ENCODE measurements at regions not wholly inside any gene's neighbourhood (a gene's known extent, or its start where the extent isn't known, plus 50 kb on each side); places are given as distances from the start of the nearest gene placed in this dataset.

GRCh38 chr3:20334842-20335241 lies 148.8 kb upstream of the SGO1 start:
- Histone ChIP-seq H3K9me3 (no peaks in the 10 kb centered on the region), H3K4me3 (ENCODE audit: low read depth, low read length) (no peak overlapping the region), H3K27me3 (replicated peaks; ENCODE audit: control insufficient read depth, insufficient read depth, low read length) (no peaks in the 10 kb centered on the region), H3K36me3 (ENCODE audit: control insufficient read depth, insufficient read depth, low read length) (no peaks in the 10 kb centered on the region), H3K4me1 (peaks cover 11% of the 10 kb centered on the region)
- no peak for DNase-seq
- no peak overlapping the region for H3K27ac Mint-ChIP-seq (ENCODE audit: unreplicated experiment)
- H3K9me3 Mint-ChIP-seq (ENCODE audit: unreplicated experiment), result no peaks in the 10 kb centered on the region
- ChIA-PET POLR2A (no interaction called here), CTCF (no interaction called here)
- intact Hi-C loops (cut with micrococcal nuclease; ENCODE audit: unreplicated experiment), result no loop called here
- no peaks in the 10 kb centered on the region for H3K4me1 Mint-ChIP-seq (ENCODE audit: low read depth, unreplicated experiment)
- H3K36me3 Mint-ChIP-seq (ENCODE audit: insufficient read depth, unreplicated experiment), result no peaks in the 10 kb centered on the region
- TF ChIP-seq CTCF (IDR thresholded peaks at IDR 0.05; ENCODE audit: insufficient read depth in 1 of 2, low read depth in 1 of 2, low read length in 1 of 2, severe bottlenecking in 1 of 2, unreplicated experiment in 1 of 2), result no peak
- H3K27me3 Mint-ChIP-seq (ENCODE audit: insufficient read depth, unreplicated experiment), result no peaks in the 10 kb centered on the region
- no TSS peak for BruUV-seq (replicated peaks)
- no peak overlapping the region for H3K4me3 Mint-ChIP-seq (ENCODE audit: unreplicated experiment)

GRCh38 chr3:20327889-20328288 lies 141.9 kb upstream of the SGO1 start:
- peaks cover 10% of the 10 kb centered on the region for H3K36me3 Mint-ChIP-seq (ENCODE audit: insufficient read depth, unreplicated experiment)
- peaks cover 8% of the 10 kb centered on the region for H3K9me3 Mint-ChIP-seq (ENCODE audit: unreplicated experiment)
- H3K27ac Mint-ChIP-seq (ENCODE audit: unreplicated experiment), result no peak overlapping the region

GRCh38 chr3:20326541-20326940 lies 140.5 kb upstream of the SGO1 start:
- no peak for DNase-seq
- no peak for TF ChIP-seq CTCF (IDR thresholded peaks at IDR 0.05; ENCODE audit: insufficient read depth in 1 of 2, low read depth in 1 of 2, low read length in 1 of 2, severe bottlenecking in 1 of 2, unreplicated experiment in 1 of 2)
- peaks cover 10% of the 10 kb centered on the region for H3K36me3 Mint-ChIP-seq (ENCODE audit: insufficient read depth, unreplicated experiment)
- intact Hi-C loops (cut with micrococcal nuclease; ENCODE audit: unreplicated experiment), result no loop called here
- H3K4me1 Mint-ChIP-seq (ENCODE audit: low read depth, unreplicated experiment), result peaks cover 18% of the 10 kb centered on the region
- H3K9me3 Mint-ChIP-seq (ENCODE audit: unreplicated experiment), result peaks cover 10% of the 10 kb centered on the region
- no peaks in the 10 kb centered on the region for H3K27me3 Mint-ChIP-seq (ENCODE audit: insufficient read depth, unreplicated experiment)
- H3K9me3 ChIP-seq, result no peaks in the 10 kb centered on the region
- H3K4me3 ChIP-seq (ENCODE audit: low read depth, low read length), result no peak overlapping the region
- no peak overlapping the region for H3K4me3 Mint-ChIP-seq (ENCODE audit: unreplicated experiment)
- POLR2A ChIA-PET, result no interaction called here
- H3K4me1 ChIP-seq, result peaks cover 52% of the 10 kb centered on the region
- no TSS peak for BruUV-seq (replicated peaks)
- H3K27me3 ChIP-seq (replicated peaks; ENCODE audit: control insufficient read depth, insufficient read depth, low read length), result no peaks in the 10 kb centered on the region
- H3K27ac Mint-ChIP-seq (ENCODE audit: unreplicated experiment), result no peak overlapping the region
- CTCF ChIA-PET, result no interaction called here
- H3K36me3 ChIP-seq (ENCODE audit: control insufficient read depth, insufficient read depth, low read length), result no peaks in the 10 kb centered on the region

More at GRCh38 chr3:20327889-20328288, 141.9 kb upstream of the SGO1 start:
- no peaks in the 10 kb centered on the region for H3K27me3 ChIP-seq (replicated peaks; ENCODE audit: control insufficient read depth, insufficient read depth, low read length)
- H3K4me3 Mint-ChIP-seq (ENCODE audit: unreplicated experiment), result no peak overlapping the region
- H3K4me1 Mint-ChIP-seq (ENCODE audit: low read depth, unreplicated experiment), result peaks cover 17% of the 10 kb centered on the region
- peaks cover 39% of the 10 kb centered on the region for H3K4me1 ChIP-seq
- no peaks in the 10 kb centered on the region for H3K36me3 ChIP-seq (ENCODE audit: control insufficient read depth, insufficient read depth, low read length)
- ChIA-PET CTCF (no interaction called here), POLR2A (no interaction called here)
- no peak for DNase-seq
- no peaks in the 10 kb centered on the region for H3K9me3 ChIP-seq
- no peak for TF ChIP-seq CTCF (IDR thresholded peaks at IDR 0.05; ENCODE audit: insufficient read depth in 1 of 2, low read depth in 1 of 2, low read length in 1 of 2, severe bottlenecking in 1 of 2, unreplicated experiment in 1 of 2)
- H3K4me3 ChIP-seq (ENCODE audit: low read depth, low read length), result no peak overlapping the region
- no TSS peak for BruUV-seq (replicated peaks)
- no peaks in the 10 kb centered on the region for H3K27me3 Mint-ChIP-seq (ENCODE audit: insufficient read depth, unreplicated experiment)
- intact Hi-C loops (cut with micrococcal nuclease; ENCODE audit: unreplicated experiment), result no loop called here

Data from Caco-2 (cell line).